Vagina (tissue), 2 donors: ENCODE measurements at regions not wholly inside any gene's neighbourhood (a gene's known extent, or its start where the extent isn't known, plus 50 kb on each side); places are given as distances from the start of the nearest gene placed in this dataset.
A peak's percentile ranks its signal among the peaks of the same experiment; 100 is the strongest.

Experiments used
- DNase-seq, 2 donors: peaks; one replicate each; pipeline ENCODE4 v3.0.0-alpha.2; 2017; ENCODE audit errors: extremely low spot score in 2 of 2
- H3K27ac ChIP-seq: fragments of 200-600 bp; sonication (generic); one replicate; pipeline ENCODE4 v1.5.1; 2019
- H3K27me3 ChIP-seq: fragments of 200-600 bp; sonication (generic); one replicate; pipeline ENCODE4 v1.5.1; 2019
- H3K36me3 ChIP-seq, 2 donors: fragments of 200-600 bp; sonication (generic); one replicate each; pipeline ENCODE4 v1.5.1; 2017 to 2019
- H3K4me1 ChIP-seq: fragments of 200-600 bp; sonication (generic); one replicate; pipeline ENCODE4 v1.5.1; 2019
- H3K4me3 ChIP-seq, 2 donors: fragments of 200-600 bp; sonication (generic); 1 replicate in 1 of 2; 2 replicates in 1 of 2; pipeline ENCODE4 v1.5.1; 2016 to 2019
- H3K9me3 ChIP-seq: fragments of 200-600 bp; sonication (generic); one replicate; pipeline ENCODE4 v1.5.1; 2019
- CTCF ChIP-seq, 3 experiments: fragments of 450-650 bp in 2 of 3; fragments of 200-600 bp in 1 of 3; sonication (generic) in 1 of 3; IDR thresholded peaks; one replicate each; pipeline ENCODE4 v1.5.1; 2017 to 2019; ENCODE audit warnings: antibody characterized with exemption in 3 of 3, mild to moderate bottlenecking in 2 of 3, moderate library complexity in 2 of 3
- POLR2A ChIP-seq, 2 donors: fragments of 450-650 bp; IDR thresholded peaks; one replicate each; pipeline ENCODE4 v1.6.1; 2017; ENCODE audit warnings: antibody characterized with exemption in 2 of 2, mild to moderate bottlenecking in 2 of 2, moderate library complexity in 2 of 2
- POLR2AphosphoS5 ChIP-seq, 2 donors: sonication (generic); formaldehyde crosslinking; IDR thresholded peaks; one replicate each; pipeline ENCODE4 v1.9.0; 2017; ENCODE audit warnings: antibody characterized with exemption in 2 of 2, mild to moderate bottlenecking in 2 of 2, low read depth in 1 of 2; ENCODE audit not compliant: insufficient read depth in 1 of 2
- intact Hi-C: fragments of 100-400 bp; cut with DNase I; formaldehyde crosslinking; loops from one replicate; pipeline ENCODE4 v1.15.1; 2023

GRCh38 chr10:43712821-43713584 is 64.3 kb upstream of the ZNF32 start:
- Histone ChIP-seq H3K27me3 (no peaks in the 10 kb centered on the region), H3K4me1 (peaks cover 6% of the 10 kb centered on the region), H3K36me3 (no peaks in the 10 kb centered on the region), H3K9me3 (no peaks in the 10 kb centered on the region), H3K4me3 (no peak overlapping the region), H3K27ac (no peak overlapping the region)
- TF ChIP-seq CTCF (IDR thresholded peaks at IDR 0.05): no peak
- TF ChIP-seq POLR2A (IDR thresholded peaks at IDR 0.05): no peak
- no peak for TF ChIP-seq POLR2AphosphoS5 (IDR thresholded peaks at IDR 0.05; ENCODE audit: insufficient read depth in 1 of 2, low read depth in 1 of 2)
- intact Hi-C loops: no loop called here
- DNase-seq: no peak

- TF ChIP-seq POLR2AphosphoS5 (IDR thresholded peaks at IDR 0.05; ENCODE audit: insufficient read depth in 1 of 2, low read depth in 1 of 2) (no peak), POLR2A (IDR thresholded peaks at IDR 0.05) (no peak), CTCF (IDR thresholded peaks at IDR 0.05) (no peak)
- H3K27ac ChIP-seq: no peak overlapping the region
- H3K4me1 ChIP-seq: peaks cover 12% of the 10 kb centered on the region
- DNase-seq: peak in 1 of 2 donors; percentile 81
- H3K9me3 ChIP-seq: no peaks in the 10 kb centered on the region
- no peak overlapping the region for H3K4me3 ChIP-seq
- no peaks in the 10 kb centered on the region for H3K36me3 ChIP-seq
- H3K27me3 ChIP-seq: no peaks in the 10 kb centered on the region
- intact Hi-C loops: no loop called here
Measured at GRCh38 chr10:43710772-43711471, 62.2 kb upstream of the ZNF32 start.

GRCh38 chr10:43708262-43708661 is 59.6 kb upstream of the ZNF32 start:
- H3K36me3 ChIP-seq: no peaks in the 10 kb centered on the region
- no peaks in the 10 kb centered on the region for H3K9me3 ChIP-seq
- H3K4me1 ChIP-seq: peaks cover 12% of the 10 kb centered on the region
- H3K27ac ChIP-seq: no peak overlapping the region
- TF ChIP-seq POLR2A (IDR thresholded peaks at IDR 0.05) (no peak), POLR2AphosphoS5 (IDR thresholded peaks at IDR 0.05; ENCODE audit: insufficient read depth in 1 of 2, low read depth in 1 of 2) (no peak), CTCF (IDR thresholded peaks at IDR 0.05) (no peak)
- H3K27me3 ChIP-seq: no peaks in the 10 kb centered on the region
- intact Hi-C loops: no loop called here
- no peak overlapping the region for H3K4me3 ChIP-seq
- DNase-seq: peak in 1 of 2 donors; percentile 28

GRCh38 chr10:43707770-43708169 is 59.1 kb upstream of the ZNF32 start:
- no peaks in the 10 kb centered on the region for H3K27me3 ChIP-seq
- intact Hi-C loops: no loop called here
- DNase-seq: no peak

More at GRCh38 chr10:43707770-43708169, 59.1 kb upstream of the ZNF32 start:
- H3K4me1 ChIP-seq: peaks cover 12% of the 10 kb centered on the region
- no peak overlapping the region for H3K27ac ChIP-seq
- no peaks in the 10 kb centered on the region for H3K36me3 ChIP-seq
- no peak for TF ChIP-seq POLR2A (IDR thresholded peaks at IDR 0.05)
- no peak for TF ChIP-seq CTCF (IDR thresholded peaks at IDR 0.05)
- no peak for TF ChIP-seq POLR2AphosphoS5 (IDR thresholded peaks at IDR 0.05; ENCODE audit: insufficient read depth in 1 of 2, low read depth in 1 of 2)
- no peaks in the 10 kb centered on the region for H3K9me3 ChIP-seq
- no peak overlapping the region for H3K4me3 ChIP-seq
